ENCODE measurements at regions not wholly inside any gene's neighbourhood (a gene's known extent, or its start where the extent isn't known, plus 50 kb on each side); places are given as distances from the start of the nearest gene placed in this dataset.

- TF ChIP-seq, protein P1, sequence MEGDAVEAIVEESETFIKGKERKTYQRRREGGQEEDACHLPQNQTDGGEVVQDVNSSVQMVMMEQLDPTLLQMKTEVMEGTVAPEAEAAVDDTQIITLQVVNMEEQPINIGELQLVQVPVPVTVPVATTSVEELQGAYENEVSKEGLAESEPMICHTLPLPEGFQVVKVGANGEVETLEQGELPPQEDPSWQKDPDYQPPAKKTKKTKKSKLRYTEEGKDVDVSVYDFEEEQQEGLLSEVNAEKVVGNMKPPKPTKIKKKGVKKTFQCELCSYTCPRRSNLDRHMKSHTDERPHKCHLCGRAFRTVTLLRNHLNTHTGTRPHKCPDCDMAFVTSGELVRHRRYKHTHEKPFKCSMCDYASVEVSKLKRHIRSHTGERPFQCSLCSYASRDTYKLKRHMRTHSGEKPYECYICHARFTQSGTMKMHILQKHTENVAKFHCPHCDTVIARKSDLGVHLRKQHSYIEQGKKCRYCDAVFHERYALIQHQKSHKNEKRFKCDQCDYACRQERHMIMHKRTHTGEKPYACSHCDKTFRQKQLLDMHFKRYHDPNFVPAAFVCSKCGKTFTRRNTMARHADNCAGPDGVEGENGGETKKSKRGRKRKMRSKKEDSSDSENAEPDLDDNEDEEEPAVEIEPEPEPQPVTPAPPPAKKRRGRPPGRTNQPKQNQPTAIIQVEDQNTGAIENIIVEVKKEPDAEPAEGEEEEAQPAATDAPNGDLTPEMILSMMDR (IDR thresholded peaks at IDR 0.05; ENCODE audit: low read depth, low read length), result no peak
- DNase-seq (ENCODE audit: extremely low read depth, low read depth), result no peak
Observed at GRCh38 chr1:82218846-82219245, 418.1 kb downstream of the ADGRL2 start.

DNA sequence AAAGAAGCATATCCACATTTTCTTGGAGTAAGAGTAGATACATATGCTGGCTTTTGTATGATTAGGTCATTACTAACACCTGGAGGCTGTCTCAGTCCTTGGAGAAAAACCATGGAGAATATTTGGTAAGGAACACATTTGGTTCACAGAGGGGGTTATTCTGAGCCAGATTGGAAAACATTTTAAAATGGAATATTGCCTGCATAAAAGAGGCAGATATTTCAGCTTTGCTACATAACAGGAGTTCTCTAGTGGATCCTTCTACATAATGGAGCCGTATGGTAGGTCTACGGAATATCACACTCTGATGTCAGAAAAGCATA lies 415.1 kb downstream of the ADGRL2 start:
- no peak for DNase-seq (ENCODE audit: extremely low read depth, low read depth)
- TF ChIP-seq, protein P1 (IDR thresholded peaks at IDR 0.05; ENCODE audit: low read depth, low read length), result no peak

DNA sequence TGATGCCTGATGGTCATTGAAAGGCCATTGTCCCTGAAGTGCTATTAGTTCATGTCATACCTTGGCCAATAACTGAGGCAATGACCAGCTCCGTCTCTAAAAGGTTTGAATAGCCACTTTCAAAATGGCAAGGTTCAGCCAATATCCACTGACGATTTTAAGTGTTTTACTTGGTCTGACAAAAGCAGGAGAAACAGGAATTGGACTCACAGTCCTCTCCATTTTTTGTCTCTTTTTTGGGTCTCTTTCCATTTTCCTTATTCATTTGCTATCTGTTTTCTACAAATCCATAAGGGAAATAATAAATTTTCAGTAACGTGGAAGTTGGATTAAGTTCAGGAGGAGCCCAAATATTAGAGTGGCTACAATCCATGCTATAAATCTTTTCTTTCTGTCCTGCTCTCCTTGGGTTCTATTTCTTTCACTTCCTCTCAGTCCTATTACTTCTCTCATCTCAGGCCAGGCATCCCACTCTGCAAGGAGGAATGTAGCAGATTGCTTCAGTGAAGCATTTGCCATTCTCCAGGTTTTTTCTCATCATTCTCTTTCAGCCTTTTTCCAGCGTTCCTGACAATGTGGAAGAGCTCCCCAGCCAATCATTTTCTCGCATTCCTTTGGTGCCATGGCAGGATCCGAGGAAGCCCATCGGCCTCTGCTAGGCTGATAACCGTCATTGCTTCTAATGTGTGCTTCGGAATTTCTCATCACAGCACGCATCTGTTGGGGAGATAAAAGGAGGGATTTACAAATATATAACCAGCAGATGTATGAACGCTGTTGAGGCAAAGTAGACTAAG lies 414.5 kb downstream of the ADGRL2 start:
- DNase-seq (ENCODE audit: extremely low read depth, low read depth), result no peak
- TF ChIP-seq, protein P1 (IDR thresholded peaks at IDR 0.05; ENCODE audit: low read depth, low read length), result no peak

DNA sequence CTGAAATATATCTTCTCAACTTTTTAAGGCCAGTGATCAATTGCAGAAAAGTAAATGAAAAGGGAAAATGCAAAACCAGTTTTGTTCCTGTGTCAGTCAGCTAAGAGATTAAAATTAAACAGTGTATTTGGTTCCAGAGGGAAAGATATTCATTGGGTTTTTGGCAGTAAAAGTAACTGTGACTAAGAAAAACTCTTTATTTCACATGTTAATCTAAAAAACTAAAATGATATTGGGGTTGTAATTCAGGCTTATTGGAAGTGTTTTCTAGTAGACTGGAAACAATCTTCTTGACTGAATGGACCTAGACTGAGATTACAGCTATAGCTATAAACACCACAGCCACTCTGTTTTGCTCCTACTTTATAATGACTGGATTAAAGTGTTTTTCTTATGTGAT lies 413.9 kb downstream of the ADGRL2 start:
- TF ChIP-seq, protein P1 (IDR thresholded peaks at IDR 0.05; ENCODE audit: low read depth, low read length), result no peak
- DNase-seq (ENCODE audit: extremely low read depth, low read depth), result no peak

DNA sequence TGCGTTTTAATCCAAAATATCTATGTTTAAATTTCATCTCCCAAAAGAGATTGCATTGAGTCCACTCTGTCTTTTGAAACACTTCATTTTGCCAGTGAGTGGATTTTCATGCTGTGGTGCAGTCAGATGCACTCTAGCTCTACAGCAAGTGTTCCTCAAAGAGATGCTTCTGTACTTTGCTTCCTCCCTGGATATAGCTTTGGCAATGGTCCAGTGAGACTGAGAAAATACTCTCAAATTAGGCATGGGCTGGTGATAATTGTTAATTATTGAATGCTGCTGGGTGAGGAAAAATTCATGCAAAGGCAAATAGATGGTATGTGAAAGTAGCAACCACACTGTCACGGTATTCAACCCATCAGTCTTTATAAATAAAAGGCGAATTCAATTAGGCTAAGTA lies 396.9 kb downstream of the ADGRL2 start:
- TF ChIP-seq, protein P1 (IDR thresholded peaks at IDR 0.05; ENCODE audit: low read depth, low read length), result no peak
- no peak for DNase-seq (ENCODE audit: extremely low read depth, low read depth)

DNA sequence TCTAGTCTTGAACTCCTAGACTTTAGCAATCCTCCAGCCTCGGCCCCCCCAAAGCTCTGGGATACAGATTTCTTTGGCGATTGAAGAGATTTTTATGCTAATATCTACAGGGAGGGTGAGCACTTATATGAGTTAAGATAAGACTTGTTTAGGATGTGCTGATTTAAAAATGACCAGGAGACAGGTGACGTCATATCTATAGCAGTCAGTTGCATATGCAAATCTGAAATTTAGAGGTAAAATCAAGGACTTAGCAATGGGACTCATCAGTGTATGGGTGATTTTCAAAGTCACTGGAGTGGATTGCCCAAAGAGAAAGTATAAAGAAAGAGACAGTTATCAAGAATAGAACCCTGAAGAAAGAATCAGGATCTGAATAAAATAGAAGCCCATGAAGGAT lies 394.5 kb downstream of the ADGRL2 start:
- DNase-seq (ENCODE audit: extremely low read depth, low read depth), result no peak
- TF ChIP-seq, protein P1 (IDR thresholded peaks at IDR 0.05; ENCODE audit: low read depth, low read length), result no peak

- DNase-seq (ENCODE audit: extremely low read depth, low read depth), result no peak
- TF ChIP-seq, protein P1 (IDR thresholded peaks at IDR 0.05; ENCODE audit: low read depth, low read length), result no peak
Observed at GRCh38 chr1:82185084-82185483, 384.4 kb downstream of the ADGRL2 start.

Data from AG09319 (cell line).